GM12872 (cell line): ENCODE measurements at regions not wholly inside any gene's neighbourhood (a gene's known extent, or its start where the extent isn't known, plus 50 kb on each side); places are given as distances from the start of the nearest gene placed in this dataset.

Experiments used
- CTCF ChIP-seq: IDR thresholded peaks from 3 replicates; pipeline ENCODE4 v1.5.1; 2011; ENCODE audit warnings: low read depth, mild to moderate bottlenecking, low read length, moderate library complexity; ENCODE audit not compliant: insufficient read depth

GRCh38 chr5:44603496-44604272, 205.1 kb upstream of the MRPS30 start:
- 0 out of 3 replicates have a peak, but pooled peaks have one; percentile 25 for TF ChIP-seq CTCF

GRCh38 chr5:44574678-44575077, 185.5 kb upstream of the FGF10 start:
- TF ChIP-seq CTCF, result no peak

GRCh38 chr5:44568519-44568918, 179.3 kb upstream of the FGF10 start:
- no peak for TF ChIP-seq CTCF

GRCh38 chr5:44565902-44566301, 176.7 kb upstream of the FGF10 start:
- TF ChIP-seq CTCF, result no peak

GRCh38 chr5:44565360-44565759, 176.1 kb upstream of the FGF10 start:
- TF ChIP-seq CTCF, result no peak

- no peak for TF ChIP-seq CTCF
Observed at GRCh38 chr5:44546286-44546685, 157.1 kb upstream of the FGF10 start.

GRCh38 chr5:44543511-44543910, 154.3 kb upstream of the FGF10 start:
- no peak for TF ChIP-seq CTCF
